HUES6 (cell line): ENCODE measurements at regions not wholly inside any gene's neighbourhood (a gene's known extent, or its start where the extent isn't known, plus 50 kb on each side); places are given as distances from the start of the nearest gene placed in this dataset.

Experiments used
- H3K27ac ChIP-seq: 2 replicates; pipeline ENCODE4 v1.7.0; 2013; ENCODE audit warnings: low read depth, mild to moderate bottlenecking, low read length, inconsistent platforms
- H3K27me3 ChIP-seq: 2 replicates; pipeline ENCODE4 v1.6.1; 2013; ENCODE audit warnings: low read length; ENCODE audit not compliant: control insufficient read depth, insufficient read depth
- H3K36me3 ChIP-seq: 2 replicates; pipeline ENCODE4 v1.6.1; 2013; ENCODE audit warnings: low read length; ENCODE audit not compliant: control insufficient read depth, insufficient read depth
- H3K4me1 ChIP-seq: 2 replicates; pipeline ENCODE4 v1.6.1; 2013; ENCODE audit warnings: low read length; ENCODE audit not compliant: control insufficient read depth, insufficient read depth
- H3K4me3 ChIP-seq: 2 replicates; pipeline ENCODE4 v1.5.1; 2013; ENCODE audit warnings: low read depth, low read length
- H3K9ac ChIP-seq: one replicate; pipeline ENCODE4 v1.6.1; 2013; ENCODE audit warnings: mild to moderate bottlenecking, low read length
- H3K9me3 ChIP-seq: 2 replicates; pipeline ENCODE4 v1.6.1; 2013; ENCODE audit warnings: low read depth, low read length; ENCODE audit not compliant: control insufficient read depth, insufficient read depth

- Histone ChIP-seq H3K4me1 (no peaks in the 10 kb centered on the region), H3K9me3 (no peaks in the 10 kb centered on the region), H3K4me3 (no peak overlapping the region), H3K9ac (no peak overlapping the region), H3K27ac (no peak overlapping the region), H3K27me3 (no peaks in the 10 kb centered on the region), H3K36me3 (no peaks in the 10 kb centered on the region)
Observed at GRCh38 chr13:88071371-88071770, 400.2 kb downstream of the SLITRK5 start.

GRCh38 chr13:88074794-88075510 lies 403.8 kb downstream of the SLITRK5 start:
- no peaks in the 10 kb centered on the region for H3K9me3 ChIP-seq
- no peaks in the 10 kb centered on the region for H3K4me1 ChIP-seq
- H3K27ac ChIP-seq = no peak overlapping the region
- H3K36me3 ChIP-seq = no peaks in the 10 kb centered on the region
- H3K27me3 ChIP-seq = no peaks in the 10 kb centered on the region
- H3K9ac ChIP-seq = no peak overlapping the region
- no peak overlapping the region for H3K4me3 ChIP-seq

GRCh38 chr13:88085036-88085435 lies 413.9 kb downstream of the SLITRK5 start:
- Histone ChIP-seq H3K36me3 (no peaks in the 10 kb centered on the region), H3K27ac (no peak overlapping the region), H3K9me3 (no peaks in the 10 kb centered on the region), H3K4me1 (no peaks in the 10 kb centered on the region), H3K9ac (no peak overlapping the region), H3K4me3 (no peak overlapping the region), H3K27me3 (no peaks in the 10 kb centered on the region)

- Histone ChIP-seq H3K27me3 (no peaks in the 10 kb centered on the region), H3K9me3 (no peaks in the 10 kb centered on the region), H3K9ac (no peak overlapping the region), H3K4me3 (no peak overlapping the region), H3K4me1 (no peaks in the 10 kb centered on the region), H3K27ac (no peak overlapping the region), H3K36me3 (no peaks in the 10 kb centered on the region)
Observed at GRCh38 chr13:88086577-88086976, 415.4 kb downstream of the SLITRK5 start.

GRCh38 chr13:88097541-88097940 lies 426.4 kb downstream of the SLITRK5 start:
- Histone ChIP-seq H3K27ac (no peak overlapping the region), H3K4me1 (no peaks in the 10 kb centered on the region), H3K4me3 (no peak overlapping the region), H3K9ac (no peak overlapping the region), H3K9me3 (no peaks in the 10 kb centered on the region), H3K27me3 (no peaks in the 10 kb centered on the region), H3K36me3 (no peaks in the 10 kb centered on the region)

- H3K27ac ChIP-seq = no peak overlapping the region
- no peaks in the 10 kb centered on the region for H3K27me3 ChIP-seq
Observed at GRCh38 chr13:88103824-88104223, 432.7 kb downstream of the SLITRK5 start.

GRCh38 chr13:88104576-88104975 lies 433.4 kb downstream of the SLITRK5 start:
- H3K36me3 ChIP-seq = no peaks in the 10 kb centered on the region
- H3K27ac ChIP-seq = no peak overlapping the region
- H3K27me3 ChIP-seq = no peaks in the 10 kb centered on the region
- no peak overlapping the region for H3K4me3 ChIP-seq
- H3K9ac ChIP-seq = no peak overlapping the region
- no peaks in the 10 kb centered on the region for H3K9me3 ChIP-seq
- no peaks in the 10 kb centered on the region for H3K4me1 ChIP-seq

More at GRCh38 chr13:88103824-88104223, 432.7 kb downstream of the SLITRK5 start:
- Histone ChIP-seq H3K9ac (no peak overlapping the region), H3K36me3 (no peaks in the 10 kb centered on the region), H3K4me1 (no peaks in the 10 kb centered on the region), H3K9me3 (no peaks in the 10 kb centered on the region), H3K4me3 (no peak overlapping the region)

- H3K27me3 ChIP-seq = no peaks in the 10 kb centered on the region
- H3K4me3 ChIP-seq = no peak overlapping the region
- no peaks in the 10 kb centered on the region for H3K36me3 ChIP-seq
- H3K9me3 ChIP-seq = no peaks in the 10 kb centered on the region
- no peak overlapping the region for H3K27ac ChIP-seq
- no peak overlapping the region for H3K9ac ChIP-seq
- no peaks in the 10 kb centered on the region for H3K4me1 ChIP-seq
Observed at GRCh38 chr13:88107570-88107969, 436.4 kb downstream of the SLITRK5 start.

- no peak overlapping the region for H3K27ac ChIP-seq
- no peaks in the 10 kb centered on the region for H3K4me1 ChIP-seq
- H3K9ac ChIP-seq = no peak overlapping the region
- H3K4me3 ChIP-seq = no peak overlapping the region
- no peaks in the 10 kb centered on the region for H3K9me3 ChIP-seq
- H3K27me3 ChIP-seq = no peaks in the 10 kb centered on the region
- H3K36me3 ChIP-seq = no peaks in the 10 kb centered on the region
Observed at GRCh38 chr13:88112526-88112925, 441.4 kb downstream of the SLITRK5 start.

GRCh38 chr13:88115976-88116375 lies 444.8 kb downstream of the SLITRK5 start:
- Histone ChIP-seq H3K36me3 (no peaks in the 10 kb centered on the region), H3K9me3 (no peaks in the 10 kb centered on the region), H3K27me3 (no peaks in the 10 kb centered on the region), H3K27ac (no peak overlapping the region), H3K4me3 (no peak overlapping the region), H3K9ac (no peak overlapping the region), H3K4me1 (no peaks in the 10 kb centered on the region)

- Histone ChIP-seq H3K27ac (no peak overlapping the region), H3K9ac (no peak overlapping the region), H3K36me3 (no peaks in the 10 kb centered on the region), H3K4me1 (peaks cover 2% of the 10 kb centered on the region; the same call in 1 of the 2 replicates), H3K27me3 (no peaks in the 10 kb centered on the region), H3K9me3 (no peaks in the 10 kb centered on the region; the same call in 1 of the 2 replicates), H3K4me3 (no peak overlapping the region)
Observed at GRCh38 chr13:88118952-88119351, 447.8 kb downstream of the SLITRK5 start.
